HL-60 (cell line): ENCODE measurements at regions not wholly inside any gene's neighbourhood (a gene's known extent, or its start where the extent isn't known, plus 50 kb on each side); places are given as distances from the start of the nearest gene placed in this dataset.

ENCODE experiments used
- CTCF ChIP-seq: IDR thresholded peaks from one replicate; pipeline ENCODE4 v1.5.1; 2011; ENCODE audit warnings: low read length, control low read depth, inconsistent platforms; ENCODE audit not compliant: insufficient read depth
- POLR2AphosphoS5 ChIP-seq: IDR thresholded peaks from 2 replicates; pipeline ENCODE4 v1.6.1; 2012; ENCODE audit warnings: low read depth

- TF ChIP-seq CTCF = no peak
- no peak for TF ChIP-seq POLR2AphosphoS5
These were observed 56.5 kb downstream of the PLEKHG1 start for GRCh38 chr6:150656156-150656555.
